Lower lobe of right lung (tissue), 2 donors: ENCODE measurements at regions not wholly inside any gene's neighbourhood (a gene's known extent, or its start where the extent isn't known, plus 50 kb on each side); places are given as distances from the start of the nearest gene placed in this dataset.

Experiments used
- ATAC-seq, 2 donors: fragments of 200-7000 bp; cut with Tn5 transposase; one replicate each; pipeline ENCODE4 v1.9.1; 2020 to 2022; ENCODE audit warnings: mild to moderate bottlenecking in 2 of 2, moderate library complexity in 2 of 2
- DNase-seq: peaks from one replicate; pipeline ENCODE4 v3.0.0-alpha.2; 2020
- H3K27ac ChIP-seq: fragments of 200-600 bp; one replicate; pipeline ENCODE4 v1.8.0; 2022
- H3K27me3 ChIP-seq: fragments of 200-600 bp; one replicate; pipeline ENCODE4 v1.8.0; 2022; ENCODE audit warnings: low read depth
- H3K36me3 ChIP-seq: fragments of 200-600 bp; one replicate; pipeline ENCODE4 v1.8.0; 2022; ENCODE audit warnings: mild to moderate bottlenecking
- H3K4me1 ChIP-seq: fragments of 200-600 bp; one replicate; pipeline ENCODE4 v1.8.0; 2022
- H3K4me3 ChIP-seq: fragments of 200-600 bp; one replicate; pipeline ENCODE4 v1.8.0; 2022; ENCODE audit warnings: mild to moderate bottlenecking
- H3K9me3 ChIP-seq: fragments of 200-600 bp; one replicate; pipeline ENCODE4 v1.8.0; 2022
- intact Hi-C: fragments of 100-400 bp; cut with DNase I; formaldehyde crosslinking; loops from one replicate; pipeline ENCODE4 v1.11.0; 2022
- TF ChIP-seq, protein P1 (sequence below): fragments of 200-600 bp; IDR thresholded peaks from one replicate; pipeline ENCODE4 v1.8.0; 2022; ENCODE audit warnings: antibody characterized with exemption, mild to moderate bottlenecking
- donor health status: DM: no; HTN: yes; CAD: no; lungs with severe emphysema.

DNA sequence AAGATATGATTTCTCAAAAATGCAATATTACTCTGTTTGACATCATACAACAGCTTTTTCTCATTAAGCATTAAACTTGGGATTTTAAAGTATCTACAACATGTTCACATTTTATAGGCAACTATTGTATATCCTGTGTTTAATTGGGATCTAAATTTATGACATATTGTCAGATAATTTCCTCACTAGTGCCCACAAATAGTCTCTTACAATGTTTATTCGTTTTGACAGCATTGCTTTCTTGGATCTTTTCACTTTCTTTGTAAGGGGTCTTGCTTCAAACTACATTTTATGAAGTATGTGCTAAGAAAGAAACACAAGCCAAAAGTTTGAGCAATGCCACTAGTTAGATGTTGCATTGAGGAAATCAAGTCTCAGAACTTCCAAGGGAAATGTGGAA lies 285.1 kb downstream of the TMEM167A start:
- H3K9me3 ChIP-seq: no peaks in the 10 kb centered on the region
- ATAC-seq: no peak
- H3K27ac ChIP-seq: no peak overlapping the region
- no peak for DNase-seq
- TF ChIP-seq, protein P1, sequence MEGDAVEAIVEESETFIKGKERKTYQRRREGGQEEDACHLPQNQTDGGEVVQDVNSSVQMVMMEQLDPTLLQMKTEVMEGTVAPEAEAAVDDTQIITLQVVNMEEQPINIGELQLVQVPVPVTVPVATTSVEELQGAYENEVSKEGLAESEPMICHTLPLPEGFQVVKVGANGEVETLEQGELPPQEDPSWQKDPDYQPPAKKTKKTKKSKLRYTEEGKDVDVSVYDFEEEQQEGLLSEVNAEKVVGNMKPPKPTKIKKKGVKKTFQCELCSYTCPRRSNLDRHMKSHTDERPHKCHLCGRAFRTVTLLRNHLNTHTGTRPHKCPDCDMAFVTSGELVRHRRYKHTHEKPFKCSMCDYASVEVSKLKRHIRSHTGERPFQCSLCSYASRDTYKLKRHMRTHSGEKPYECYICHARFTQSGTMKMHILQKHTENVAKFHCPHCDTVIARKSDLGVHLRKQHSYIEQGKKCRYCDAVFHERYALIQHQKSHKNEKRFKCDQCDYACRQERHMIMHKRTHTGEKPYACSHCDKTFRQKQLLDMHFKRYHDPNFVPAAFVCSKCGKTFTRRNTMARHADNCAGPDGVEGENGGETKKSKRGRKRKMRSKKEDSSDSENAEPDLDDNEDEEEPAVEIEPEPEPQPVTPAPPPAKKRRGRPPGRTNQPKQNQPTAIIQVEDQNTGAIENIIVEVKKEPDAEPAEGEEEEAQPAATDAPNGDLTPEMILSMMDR: no peak
- H3K27me3 ChIP-seq: no peaks in the 10 kb centered on the region
- no peak overlapping the region for H3K4me3 ChIP-seq
- H3K36me3 ChIP-seq: no peaks in the 10 kb centered on the region
- intact Hi-C loops: no loop called here
- H3K4me1 ChIP-seq: no peaks in the 10 kb centered on the region

DNA sequence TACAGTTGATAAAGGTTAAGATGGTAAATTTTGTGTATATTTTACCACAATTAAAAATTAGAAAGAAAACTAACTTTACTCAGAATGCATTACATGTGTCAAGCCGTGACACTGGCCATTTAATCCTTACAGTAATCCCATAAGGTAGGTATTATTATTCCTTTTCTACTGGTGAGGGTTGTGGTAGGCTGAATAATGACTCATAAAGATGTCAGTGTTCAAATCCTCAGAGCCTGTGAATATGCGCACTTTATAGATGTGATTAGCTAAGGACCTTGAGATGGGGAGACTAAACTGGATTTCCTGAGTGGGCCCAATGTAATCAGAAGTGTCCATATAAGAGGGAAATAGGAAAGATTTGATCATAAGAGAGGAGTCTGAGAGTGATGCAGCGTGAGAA lies 288.1 kb downstream of the TMEM167A start:
- H3K4me3 ChIP-seq: no peak overlapping the region
- H3K27me3 ChIP-seq: no peaks in the 10 kb centered on the region
- no peaks in the 10 kb centered on the region for H3K36me3 ChIP-seq
- TF ChIP-seq, protein P1: no peak
- no peak overlapping the region for H3K27ac ChIP-seq
- ATAC-seq: no peak
- intact Hi-C loops: no loop called here
- no peaks in the 10 kb centered on the region for H3K4me1 ChIP-seq
- DNase-seq: no peak
- H3K9me3 ChIP-seq: no peaks in the 10 kb centered on the region

DNA sequence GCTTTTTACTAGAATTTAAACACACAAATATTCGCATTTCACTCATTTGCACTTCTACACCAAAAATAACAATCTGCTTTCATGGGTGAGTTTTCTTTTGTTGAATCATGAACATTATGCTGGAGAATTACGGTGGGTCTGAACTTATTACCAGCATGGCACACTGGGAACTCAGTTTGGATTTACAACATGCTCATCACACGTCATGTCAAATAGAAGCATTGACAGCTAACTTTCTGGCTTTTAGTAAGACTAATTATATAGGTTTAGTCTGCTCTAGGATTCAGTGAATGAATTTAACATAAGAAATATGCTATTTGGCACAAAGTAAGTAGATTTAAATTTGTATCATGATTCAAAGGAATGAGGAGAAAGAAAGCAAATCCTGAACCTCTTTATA lies 290.4 kb downstream of the TMEM167A start:
- ATAC-seq (no peak), DNase-seq (no peak)
- Histone ChIP-seq H3K9me3 (no peaks in the 10 kb centered on the region), H3K4me1 (no peaks in the 10 kb centered on the region), H3K36me3 (no peaks in the 10 kb centered on the region), H3K27me3 (no peaks in the 10 kb centered on the region), H3K4me3 (no peak overlapping the region), H3K27ac (no peak overlapping the region)
- intact Hi-C loops: no loop called here
- TF ChIP-seq, protein P1: no peak

DNA sequence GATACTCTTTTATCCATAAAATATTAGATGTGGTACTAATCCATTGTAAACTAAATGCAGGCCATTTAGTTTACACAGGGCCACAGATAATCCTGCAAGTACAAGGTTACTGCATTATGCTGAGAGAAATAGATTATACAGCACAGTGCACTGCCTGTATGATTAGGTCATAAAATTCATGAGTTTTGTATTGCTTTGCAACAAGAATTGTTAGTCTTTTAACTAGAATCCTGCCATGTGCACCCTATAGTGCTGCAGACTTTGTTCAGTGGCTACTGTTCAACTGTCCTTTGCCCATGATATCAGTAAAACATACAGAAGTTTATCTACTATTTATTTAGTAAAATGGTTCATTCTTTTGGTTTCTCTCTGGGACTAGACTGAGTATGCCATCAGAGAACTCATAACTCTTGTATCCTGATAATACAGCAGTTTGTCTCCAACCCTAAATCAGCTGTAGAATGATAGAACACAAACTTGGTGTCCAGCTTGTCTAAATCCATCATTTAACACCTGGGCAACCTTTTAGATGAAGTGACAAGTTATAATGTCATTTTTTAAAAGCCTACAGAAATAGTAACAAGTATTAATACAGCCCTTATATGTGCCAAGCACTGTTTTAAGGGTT lies 291.2 kb downstream of the TMEM167A start:
- no peaks in the 10 kb centered on the region for H3K36me3 ChIP-seq
- H3K4me3 ChIP-seq: no peak overlapping the region
- no peaks in the 10 kb centered on the region for H3K9me3 ChIP-seq
- H3K4me1 ChIP-seq: no peaks in the 10 kb centered on the region
- H3K27me3 ChIP-seq: no peaks in the 10 kb centered on the region
- intact Hi-C loops: no loop called here
- ATAC-seq (no peak), DNase-seq (no peak)
- TF ChIP-seq, protein P1: no peak
- H3K27ac ChIP-seq: no peak overlapping the region

- ATAC-seq (no peak), DNase-seq (no peak)
- no peaks in the 10 kb centered on the region for H3K4me1 ChIP-seq
- TF ChIP-seq, protein P1: no peak
- H3K9me3 ChIP-seq: no peaks in the 10 kb centered on the region
- H3K4me3 ChIP-seq: no peak overlapping the region
- H3K27me3 ChIP-seq: no peaks in the 10 kb centered on the region
- H3K36me3 ChIP-seq: no peaks in the 10 kb centered on the region
- intact Hi-C loops: no loop called here
- H3K27ac ChIP-seq: no peak overlapping the region
Observed at GRCh38 chr5:82785456-82785855, 291.7 kb downstream of the TMEM167A start.
